Left lung (tissue), 4 donors: ENCODE measurements at regions not wholly inside any gene's neighbourhood (a gene's known extent, or its start where the extent isn't known, plus 50 kb on each side); places are given as distances from the start of the nearest gene placed in this dataset.

Experiments used
- ATAC-seq: fragments of 200-7000 bp; cut with Tn5 transposase; one replicate; pipeline ENCODE4 v1.9.1; 2020; ENCODE audit warnings: moderate library complexity
- DNase-seq, 4 donors: peaks; one replicate each; pipeline ENCODE4 v3.0.0-alpha.2; 2013 to 2020
- H3K27ac ChIP-seq, 2 donors: fragments of 200-600 bp; sonication (generic) in 1 of 2; one replicate each; pipeline versions ENCODE4 v1.5.0 to v1.8.0; 2020 to 2021
- H3K27me3 ChIP-seq, 2 donors: fragments of 200-600 bp; sonication (generic) in 1 of 2; one replicate each; pipeline versions ENCODE4 v1.5.0 to v1.8.0; 2020 to 2021
- H3K36me3 ChIP-seq, 2 donors: fragments of 200-600 bp; sonication (generic) in 1 of 2; one replicate each; pipeline versions ENCODE4 v1.5.0 to v1.8.0; 2020 to 2021
- H3K4me1 ChIP-seq, 2 donors: fragments of 200-600 bp; one replicate each; pipeline ENCODE4 v1.8.0; 2021
- H3K4me3 ChIP-seq, 2 donors: fragments of 200-600 bp; sonication (generic) in 1 of 2; one replicate each; pipeline versions ENCODE4 v1.5.0 to v1.8.0; 2020 to 2021; ENCODE audit warnings: mild to moderate bottlenecking in 1 of 2
- H3K9me3 ChIP-seq, 2 donors: fragments of 200-600 bp; sonication (generic) in 1 of 2; one replicate each; pipeline versions ENCODE4 v1.5.0 to v1.8.0; 2020 to 2021
- CTCF ChIP-seq, 2 donors: fragments of 200-600 bp; sonication (generic) in 1 of 2; IDR thresholded peaks; one replicate each; pipeline versions ENCODE4 v1.5.0 to v1.8.0; 2021; ENCODE audit warnings: antibody characterized with exemption in 2 of 2
- intact Hi-C, 2 donors: fragments of 100-400 bp; cut with DNase I; formaldehyde crosslinking; loops; one replicate each; pipeline versions ENCODE4 v1.11.2 to v1.14.2; 2022
- donor health status: DM: no; HTN: yes; CAD: no.
- donor health status: DM: no; HTN: no; CAD: no.

- ATAC-seq (no peak), DNase-seq (no peak)
- Histone ChIP-seq H3K27me3 (no peaks in the 10 kb centered on the region), H3K9me3 (peaks cover 0 to 7% of the 10 kb centered on the region in 2 donors), H3K27ac (no peak overlapping the region), H3K36me3 (no peaks in the 10 kb centered on the region), H3K4me3 (no peak overlapping the region), H3K4me1 (no peaks in the 10 kb centered on the region)
- intact Hi-C loops, result no loop called here
- TF ChIP-seq CTCF (IDR thresholded peaks at IDR 0.05), result no peak
These were observed 243.0 kb downstream of the IRX2 start for GRCh38 chr5:2508514-2508913.

GRCh38 chr5:2507611-2508010 lies 243.9 kb downstream of the IRX2 start:
- intact Hi-C loops, result no loop called here
- no peak for TF ChIP-seq CTCF (IDR thresholded peaks at IDR 0.05)

GRCh38 chr5:2506603-2507002 lies 244.9 kb downstream of the IRX2 start:
- intact Hi-C loops, result no loop called here
- ATAC-seq (no peak), DNase-seq (no peak)
- Histone ChIP-seq H3K27me3 (no peaks in the 10 kb centered on the region), H3K4me3 (no peak overlapping the region), H3K27ac (no peak overlapping the region), H3K36me3 (no peaks in the 10 kb centered on the region), H3K4me1 (no peaks in the 10 kb centered on the region), H3K9me3 (peaks cover 0 to 9% of the 10 kb centered on the region in 2 donors)
- TF ChIP-seq CTCF (IDR thresholded peaks at IDR 0.05), result no peak

More at GRCh38 chr5:2507611-2508010, 243.9 kb downstream of the IRX2 start:
- no peak overlapping the region for H3K4me3 ChIP-seq
- no peaks in the 10 kb centered on the region for H3K4me1 ChIP-seq
- ATAC-seq (no peak), DNase-seq (no peak)
- H3K36me3 ChIP-seq, result no peaks in the 10 kb centered on the region
- peaks cover 0 to 9% of the 10 kb centered on the region in 2 donors for H3K9me3 ChIP-seq
- no peak overlapping the region for H3K27ac ChIP-seq
- H3K27me3 ChIP-seq, result no peaks in the 10 kb centered on the region

GRCh38 chr5:2505217-2505616 lies 246.3 kb downstream of the IRX2 start:
- no peak for TF ChIP-seq CTCF (IDR thresholded peaks at IDR 0.05)
- no peaks in the 10 kb centered on the region for H3K36me3 ChIP-seq
- no peak for ATAC-seq

GRCh38 chr5:2502970-2503594 lies 248.4 kb downstream of the IRX2 start:
- no peak for ATAC-seq
- intact Hi-C loops, result no loop called here
- TF ChIP-seq CTCF (IDR thresholded peaks at IDR 0.05), result no peak
- Histone ChIP-seq H3K4me3 (no peak overlapping the region), H3K9me3 (peaks cover 0 to 30% of the 10 kb centered on the region in 2 donors), H3K27ac (no peak overlapping the region), H3K27me3 (peaks cover 0 to 4% of the 10 kb centered on the region in 2 donors), H3K4me1 (no peaks in the 10 kb centered on the region), H3K36me3 (no peaks in the 10 kb centered on the region)
- DNase-seq, result no peak

More at GRCh38 chr5:2505217-2505616, 246.3 kb downstream of the IRX2 start:
- H3K4me3 ChIP-seq, result no peak overlapping the region
- H3K27me3 ChIP-seq, result no peaks in the 10 kb centered on the region
- H3K4me1 ChIP-seq, result no peaks in the 10 kb centered on the region
- peaks cover 0 to 19% of the 10 kb centered on the region in 2 donors for H3K9me3 ChIP-seq
- H3K27ac ChIP-seq, result no peak overlapping the region
- DNase-seq, result no peak
- intact Hi-C loops, result no loop called here
